Activated naive CD4-positive, alpha-beta T cell treated with anti-CD3 and anti-CD28 coated beads, Interleukin-2, amount 50 U/mL, for 72 hours (primary cell): ENCODE measurements at regions not wholly inside any gene's neighbourhood (a gene's known extent, or its start where the extent isn't known, plus 50 kb on each side); places are given as distances from the start of the nearest gene placed in this dataset.
"Not testable (repeated sequence)": the region's sequence is repeated elsewhere in the genome, so short reads cannot be mapped to it uniquely, and the experiment has no call there.

Experiments
- ATAC-seq, 2 donors: fragments of 150-1000 bp; cut with Tn5 transposase; 2 replicates each; pipeline ENCODE4 v1.10.0; 2021; ENCODE audit warnings: mild to moderate bottlenecking in 2 of 2, moderate library complexity in 2 of 2
- DNase-seq, 2 donors: peaks; one replicate each; pipeline ENCODE4 v3.0.0; 2021 to 2022; ENCODE audit warnings: low spot score in 2 of 2
- H3K27ac Mint-ChIP-seq, 2 donors: one replicate each; pipeline ENCODE4 v1.8.0; 2022; ENCODE audit warnings: mild to moderate bottlenecking in 2 of 2, mixed read lengths in 2 of 2
- H3K36me3 Mint-ChIP-seq, 2 donors: one replicate each; pipeline ENCODE4 v1.8.0; 2022; ENCODE audit warnings: mixed read lengths in 2 of 2
- H3K9me3 Mint-ChIP-seq, 2 donors: one replicate each; pipeline ENCODE4 v1.8.0; 2022; ENCODE audit warnings: mixed read lengths in 2 of 2

- no peak for DNase-seq
- Mint-ChIP-seq H3K9me3 (peaks cover 0 to 3% of the 10 kb centered on the region in 2 donors), H3K36me3 (no peaks in the 10 kb centered on the region), H3K27ac (no peak overlapping the region)
- no peak for ATAC-seq
These were observed 299.6 kb upstream of the MBL2 start for GRCh38 chr10:53072144-53072543.

GRCh38 chr10:53071505-53072125 is 299.0 kb upstream of the MBL2 start:
- ATAC-seq (no peak), DNase-seq (no peak)
- H3K27ac Mint-ChIP-seq: no peak overlapping the region
- H3K9me3 Mint-ChIP-seq: peaks cover 0 to 3% of the 10 kb centered on the region in 2 donors
- no peaks in the 10 kb centered on the region for H3K36me3 Mint-ChIP-seq

- DNase-seq (no peak), ATAC-seq (no peak)
- Mint-ChIP-seq H3K27ac (no peak overlapping the region), H3K9me3 (no peaks in the 10 kb centered on the region), H3K36me3 (no peaks in the 10 kb centered on the region)
These were observed 296.4 kb upstream of the MBL2 start for GRCh38 chr10:53069013-53069412.

- Mint-ChIP-seq H3K27ac (no peak overlapping the region), H3K9me3 (peaks cover 10 to 14% of the 10 kb centered on the region in 2 donors), H3K36me3 (no peaks in the 10 kb centered on the region)
- DNase-seq: no peak
- no peak for ATAC-seq
These were observed 292.0 kb upstream of the MBL2 start for GRCh38 chr10:53064614-53065013.

- Mint-ChIP-seq H3K9me3 (peaks cover 10 to 14% of the 10 kb centered on the region in 2 donors), H3K36me3 (no peaks in the 10 kb centered on the region), H3K27ac (no peak overlapping the region)
- DNase-seq (no peak), ATAC-seq (no peak)
These were observed 291.2 kb upstream of the MBL2 start for GRCh38 chr10:53063805-53064204.

GRCh38 chr10:53052521-53053164 is 280.1 kb upstream of the MBL2 start:
- Mint-ChIP-seq H3K9me3 (peaks cover 4 to 10% of the 10 kb centered on the region in 2 donors), H3K36me3 (no peaks in the 10 kb centered on the region), H3K27ac (no peak overlapping the region)
- no peak for ATAC-seq
- DNase-seq: no peak

GRCh38 chr10:53045315-53045714 is 272.7 kb upstream of the MBL2 start:
- DNase-seq (no peak), ATAC-seq (no peak)
- Mint-ChIP-seq H3K27ac (no peak overlapping the region), H3K36me3 (no peaks in the 10 kb centered on the region), H3K9me3 (peaks cover 0 to 6% of the 10 kb centered on the region in 2 donors)

GRCh38 chr10:53035823-53036222 is 263.2 kb upstream of the MBL2 start:
- not testable (repeated sequence) for H3K27ac Mint-ChIP-seq, H3K9me3 Mint-ChIP-seq, DNase-seq, H3K36me3 Mint-ChIP-seq, ATAC-seq

- Mint-ChIP-seq H3K9me3 (peaks cover 0 to 5% of the 10 kb centered on the region in 2 donors), H3K36me3 (no peaks in the 10 kb centered on the region), H3K27ac (no peak overlapping the region)
- DNase-seq: no peak
- ATAC-seq: no peak
These were observed 260.8 kb upstream of the MBL2 start for GRCh38 chr10:53033396-53033795.

GRCh38 chr10:53029872-53030849 is 257.6 kb upstream of the MBL2 start:
- not testable (repeated sequence) for H3K9me3 Mint-ChIP-seq, H3K36me3 Mint-ChIP-seq, DNase-seq, ATAC-seq
- H3K27ac Mint-ChIP-seq: peak overlapping the region in 1 of 2 donors; percentile 26

- no peaks in the 10 kb centered on the region for H3K36me3 Mint-ChIP-seq
- H3K9me3 Mint-ChIP-seq: peaks cover 5 to 8% of the 10 kb centered on the region in 2 donors
- no peak for DNase-seq
- no peak overlapping the region for H3K27ac Mint-ChIP-seq
- no peak for ATAC-seq
These were observed 256.9 kb upstream of the MBL2 start for GRCh38 chr10:53029449-53029848.

- peaks cover 8 to 10% of the 10 kb centered on the region in 2 donors for H3K9me3 Mint-ChIP-seq
- not testable (repeated sequence) for DNase-seq, ATAC-seq, H3K36me3 Mint-ChIP-seq, H3K27ac Mint-ChIP-seq
These were observed 253.2 kb upstream of the MBL2 start for GRCh38 chr10:53025765-53026164.

GRCh38 chr10:53025172-53025711 is 252.7 kb upstream of the MBL2 start:
- ATAC-seq (no peak), DNase-seq (no peak)
- peak overlapping the region in 1 of 2 donors; percentile 22 for H3K27ac Mint-ChIP-seq
- peaks cover 8 to 10% of the 10 kb centered on the region in 2 donors for H3K9me3 Mint-ChIP-seq
- no peaks in the 10 kb centered on the region for H3K36me3 Mint-ChIP-seq

- H3K36me3 Mint-ChIP-seq: no peaks in the 10 kb centered on the region
- DNase-seq: no peak
- no peak overlapping the region for H3K27ac Mint-ChIP-seq
- ATAC-seq: no peak
- peaks cover 10 to 16% of the 10 kb centered on the region in 2 donors for H3K9me3 Mint-ChIP-seq
These were observed 250.8 kb upstream of the MBL2 start for GRCh38 chr10:53023411-53023810.

GRCh38 chr10:53022611-53023088 is 250.1 kb upstream of the MBL2 start:
- ATAC-seq (no peak), DNase-seq (no peak)
- no peaks in the 10 kb centered on the region for H3K36me3 Mint-ChIP-seq
- peaks cover 10 to 11% of the 10 kb centered on the region in 2 donors for H3K9me3 Mint-ChIP-seq
- H3K27ac Mint-ChIP-seq: no peak overlapping the region

- Mint-ChIP-seq H3K27ac (no peak overlapping the region), H3K36me3 (no peaks in the 10 kb centered on the region), H3K9me3 (peaks cover 6 to 10% of the 10 kb centered on the region in 2 donors)
- no peak for ATAC-seq
- no peak for DNase-seq
These were observed 240.7 kb upstream of the MBL2 start for GRCh38 chr10:53013201-53013810.
